PC-9 (cell line): ENCODE measurements at regions not wholly inside any gene's neighbourhood (a gene's known extent, or its start where the extent isn't known, plus 50 kb on each side); places are given as distances from the start of the nearest gene placed in this dataset.

Source experiments
- BruUV-seq: library from RNA; stranded (reverse); fragments of 400-500 nt; replicated peaks from 2 replicates; lab custom pipeline; 2021; lab: Mats Ljungman, UMichigan
- CTCF ChIA-PET: fragments of 300-600 bp; sonication (Branson Sonifier 250); formaldehyde crosslinking; loops from one replicate; lab custom pipeline; 2022; ENCODE audit warnings: antibody characterized with exemption; lab: Charles Lee
- POLR2A ChIA-PET: fragments of 300-600 bp; sonication (Branson Sonifier 250); formaldehyde crosslinking; loops from one replicate; lab custom pipeline; 2022; ENCODE audit warnings: antibody characterized with exemption; ENCODE audit not compliant: unreplicated experiment; lab: Charles Lee
- DNase-seq, 2 experiments: peaks; one replicate each; pipeline versions ENCODE4 v3.0.0 to v3.0.0-alpha.2; 2015 to 2022; ENCODE audit warnings: mixed read lengths in 1 of 2
- H2AFZ ChIP-seq: fragments of 200-600 bp; sonication (generic); 2 replicates; pipeline ENCODE4 v1.8.1; 2017; ENCODE audit warnings: antibody characterized with exemption
- H3F3A ChIP-seq: fragments of 200-600 bp; sonication (generic); 2 replicates; pipeline ENCODE4 v1.8.1; 2017; ENCODE audit warnings: antibody characterized with exemption, mild to moderate bottlenecking, low read depth; ENCODE audit not compliant: insufficient read depth
- H3K27ac ChIP-seq: fragments of 200-600 bp; sonication (generic); 2 replicates; pipeline ENCODE4 v1.6.1; 2016; ENCODE audit warnings: mixed run types
- H3K27me3 ChIP-seq: fragments of 200-600 bp; sonication (generic); 2 replicates; pipeline ENCODE4 v1.6.1; 2016; ENCODE audit warnings: low read depth, mixed run types; ENCODE audit not compliant: insufficient read depth
- H3K36me3 ChIP-seq: fragments of 200-600 bp; sonication (generic); 2 replicates; pipeline ENCODE4 v1.6.1; 2016; ENCODE audit warnings: low read depth, mixed run types
- H3K4me1 ChIP-seq: fragments of 200-600 bp; sonication (generic); replicated peaks from 2 replicates; pipeline ENCODE4 v1.6.1; 2016; ENCODE audit warnings: mixed run types; ENCODE audit not compliant: insufficient read depth
- H3K4me2 ChIP-seq: fragments of 200-600 bp; sonication (generic); 2 replicates; pipeline ENCODE4 v1.6.1; 2017; ENCODE audit warnings: mixed run types
- H3K4me3 ChIP-seq: fragments of 200-600 bp; sonication (generic); 2 replicates; pipeline ENCODE4 v1.6.1; 2016; ENCODE audit warnings: mixed run types
- H3K79me2 ChIP-seq: fragments of 200-600 bp; sonication (generic); 2 replicates; pipeline ENCODE4 v1.6.1; 2017; ENCODE audit warnings: low read depth, mixed run types
- H3K9me2 ChIP-seq: fragments of 200-600 bp; sonication (generic); 2 replicates; pipeline ENCODE4 v1.8.1; 2017; ENCODE audit warnings: mild to moderate bottlenecking; ENCODE audit not compliant: insufficient read depth
- H3K9me3 ChIP-seq: fragments of 200-600 bp; sonication (generic); 2 replicates; pipeline ENCODE4 v1.8.1; 2016; ENCODE audit warnings: low read depth; ENCODE audit not compliant: insufficient read depth
- H4K20me1 ChIP-seq: fragments of 200-600 bp; sonication (generic); 2 replicates; pipeline ENCODE4 v1.8.1; 2017; ENCODE audit not compliant: insufficient read depth
- CTCF ChIP-seq: fragments of 200-600 bp; sonication (generic); conservative IDR thresholded peaks from 2 replicates; pipeline ENCODE4 v1.6.1; 2017; ENCODE audit warnings: mixed run types, antibody characterized with exemption, mild to moderate bottlenecking, moderate library complexity
- EZH2 ChIP-seq: fragments of 200-600 bp; sonication (generic); IDR thresholded peaks from 2 replicates; pipeline ENCODE4 v1.8.0; 2017; ENCODE audit warnings: antibody characterized with exemption, low read depth
- intact Hi-C: fragments of 100-400 bp; cut with micrococcal nuclease; formaldehyde crosslinking; loops from one replicate; pipeline ENCODE4 v1.10.0; 2022; ENCODE audit not compliant: unreplicated experiment

GRCh38 chrX:10922835-10923234 lies 188.3 kb upstream of the HCCS start:
- no peak for TF ChIP-seq EZH2
- Histone ChIP-seq H3K27ac (peak overlapping the region; percentile 9; the same call in 1 of the 2 replicates), H3K9me3 (no peaks in the 10 kb centered on the region), H3K4me1 (peaks cover 4% of the 10 kb centered on the region), H3K4me3 (no peak overlapping the region), H3F3A (no peaks in the 10 kb centered on the region), H3K79me2 (no peaks in the 10 kb centered on the region), H2AFZ (no peak overlapping the region), H3K4me2 (no peak overlapping the region), H3K36me3 (no peaks in the 10 kb centered on the region), H3K9me2 (no peaks in the 10 kb centered on the region), H3K27me3 (no peaks in the 10 kb centered on the region), H4K20me1 (no peaks in the 10 kb centered on the region)
- no peak for DNase-seq
- ChIA-PET POLR2A (no interaction called here), CTCF (no interaction called here)
- intact Hi-C loops = no loop called here
- no TSS peak for BruUV-seq

GRCh38 chrX:10923466-10923865 lies 187.7 kb upstream of the HCCS start:
- H3K4me2 ChIP-seq = no peak overlapping the region
- no peaks in the 10 kb centered on the region for H3K79me2 ChIP-seq
- POLR2A ChIA-PET = no interaction called here
- no peaks in the 10 kb centered on the region for H4K20me1 ChIP-seq
- intact Hi-C loops = no loop called here
- no peak overlapping the region for H3K4me3 ChIP-seq
- CTCF ChIA-PET = no interaction called here
- H3K9me2 ChIP-seq = no peaks in the 10 kb centered on the region
- no peak for TF ChIP-seq EZH2
- TF ChIP-seq CTCF = no peak
- no TSS peak for BruUV-seq
- no peaks in the 10 kb centered on the region for H3F3A ChIP-seq
- H3K9me3 ChIP-seq = no peaks in the 10 kb centered on the region
- no peaks in the 10 kb centered on the region for H3K36me3 ChIP-seq
- no peaks in the 10 kb centered on the region for H3K27me3 ChIP-seq
- DNase-seq = no peak
- no peak overlapping the region for H3K27ac ChIP-seq
- H2AFZ ChIP-seq = no peak overlapping the region
- peaks cover 4% of the 10 kb centered on the region for H3K4me1 ChIP-seq

- H3K9me2 ChIP-seq = no peaks in the 10 kb centered on the region
- TF ChIP-seq EZH2 = no peak
- no peak for TF ChIP-seq CTCF
- no peaks in the 10 kb centered on the region for H3K27me3 ChIP-seq
- no peak overlapping the region for H3K4me2 ChIP-seq
- ChIA-PET CTCF (no interaction called here), POLR2A (no interaction called here)
- H3K4me3 ChIP-seq = no peak overlapping the region
- BruUV-seq = no TSS peak
- intact Hi-C loops = no loop called here
- no peaks in the 10 kb centered on the region for H4K20me1 ChIP-seq
- H3K4me1 ChIP-seq = peaks cover 4% of the 10 kb centered on the region
- H3K79me2 ChIP-seq = no peaks in the 10 kb centered on the region
- H3K9me3 ChIP-seq = no peaks in the 10 kb centered on the region
- H3F3A ChIP-seq = no peaks in the 10 kb centered on the region
- no peak overlapping the region for H3K27ac ChIP-seq
- H2AFZ ChIP-seq = no peak overlapping the region
- DNase-seq = no peak
- H3K36me3 ChIP-seq = no peaks in the 10 kb centered on the region
Observed at GRCh38 chrX:10926404-10926803, 184.7 kb upstream of the HCCS start.

GRCh38 chrX:10926891-10927290 lies 184.2 kb upstream of the HCCS start:
- ChIA-PET CTCF (no interaction called here), POLR2A (no interaction called here)
- intact Hi-C loops = no loop called here
- no peaks in the 10 kb centered on the region for H3K36me3 ChIP-seq
- DNase-seq = no peak
- no TSS peak for BruUV-seq
- H3K4me3 ChIP-seq = no peak overlapping the region
- no peaks in the 10 kb centered on the region for H3K79me2 ChIP-seq
- H4K20me1 ChIP-seq = no peaks in the 10 kb centered on the region
- no peak overlapping the region for H3K4me2 ChIP-seq
- TF ChIP-seq CTCF = no peak
- no peak for TF ChIP-seq EZH2
- H3K27me3 ChIP-seq = no peaks in the 10 kb centered on the region
- H3K9me3 ChIP-seq = no peaks in the 10 kb centered on the region
- no peaks in the 10 kb centered on the region for H3K9me2 ChIP-seq
- no peaks in the 10 kb centered on the region for H3F3A ChIP-seq
- no peak overlapping the region for H2AFZ ChIP-seq
- peaks cover 2% of the 10 kb centered on the region for H3K4me1 ChIP-seq
- no peak overlapping the region for H3K27ac ChIP-seq
